Mammary epithelial cell (primary cell): ENCODE measurements at regions not wholly inside any gene's neighbourhood (a gene's known extent, or its start where the extent isn't known, plus 50 kb on each side); places are given as distances from the start of the nearest gene placed in this dataset.

Experiments used
- EZH2 ChIP-seq: IDR thresholded peaks from 2 replicates; pipeline ENCODE4 v1.6.1; 2012; ENCODE audit warnings: low read length, inconsistent platforms, borderline replicate concordance
- TF ChIP-seq, protein P1 (sequence below), 2 donors: IDR thresholded peaks in 1 of 2; conservative IDR thresholded peaks in 1 of 2; 2 replicates each; pipeline ENCODE4 v1.5.1; 2011 to 2012; ENCODE audit warnings: inconsistent platforms in 2 of 2, low read length in 2 of 2, mild to moderate bottlenecking in 2 of 2, control low read depth in 1 of 2, low read depth in 1 of 2; ENCODE audit not compliant: insufficient read depth in 1 of 2; ENCODE audit errors: extremely low read depth in 1 of 2

DNA sequence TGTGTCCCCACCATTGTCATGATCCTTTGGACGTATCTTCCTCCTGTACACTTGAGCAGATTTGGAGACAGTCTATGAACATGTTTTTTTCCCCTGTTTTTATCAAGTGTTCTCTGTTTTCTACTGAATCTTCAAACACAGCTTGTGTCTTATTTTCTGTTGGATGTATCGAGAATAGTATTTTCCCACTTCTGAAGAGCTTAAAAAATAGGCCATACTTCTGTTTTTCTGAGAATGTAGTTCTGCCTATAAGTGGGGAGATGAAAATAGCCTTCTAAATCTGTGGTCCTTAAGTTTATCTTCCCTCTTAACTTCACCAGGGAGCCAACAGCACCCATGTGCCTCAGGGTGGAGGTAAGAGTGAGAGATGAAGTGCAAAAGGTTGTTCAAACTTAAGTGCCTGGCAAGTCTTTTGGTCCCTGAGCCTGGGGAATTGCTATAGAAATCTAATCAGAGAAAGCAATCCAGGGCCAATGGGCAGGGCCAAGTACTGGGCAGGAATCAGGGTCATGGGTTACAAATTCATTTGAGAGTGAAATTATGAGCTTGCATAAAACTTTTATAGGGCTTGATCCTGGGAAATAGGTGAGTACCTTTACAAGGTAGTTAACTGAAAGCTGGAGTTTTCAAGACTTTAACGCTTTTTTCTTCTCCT, 58.9 kb downstream of the ARF6 start:
- TF ChIP-seq, protein P1, sequence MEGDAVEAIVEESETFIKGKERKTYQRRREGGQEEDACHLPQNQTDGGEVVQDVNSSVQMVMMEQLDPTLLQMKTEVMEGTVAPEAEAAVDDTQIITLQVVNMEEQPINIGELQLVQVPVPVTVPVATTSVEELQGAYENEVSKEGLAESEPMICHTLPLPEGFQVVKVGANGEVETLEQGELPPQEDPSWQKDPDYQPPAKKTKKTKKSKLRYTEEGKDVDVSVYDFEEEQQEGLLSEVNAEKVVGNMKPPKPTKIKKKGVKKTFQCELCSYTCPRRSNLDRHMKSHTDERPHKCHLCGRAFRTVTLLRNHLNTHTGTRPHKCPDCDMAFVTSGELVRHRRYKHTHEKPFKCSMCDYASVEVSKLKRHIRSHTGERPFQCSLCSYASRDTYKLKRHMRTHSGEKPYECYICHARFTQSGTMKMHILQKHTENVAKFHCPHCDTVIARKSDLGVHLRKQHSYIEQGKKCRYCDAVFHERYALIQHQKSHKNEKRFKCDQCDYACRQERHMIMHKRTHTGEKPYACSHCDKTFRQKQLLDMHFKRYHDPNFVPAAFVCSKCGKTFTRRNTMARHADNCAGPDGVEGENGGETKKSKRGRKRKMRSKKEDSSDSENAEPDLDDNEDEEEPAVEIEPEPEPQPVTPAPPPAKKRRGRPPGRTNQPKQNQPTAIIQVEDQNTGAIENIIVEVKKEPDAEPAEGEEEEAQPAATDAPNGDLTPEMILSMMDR (conservative IDR thresholded peaks at IDR 0.05 in 1 of 2, IDR thresholded peaks at IDR 0.05 in 1 of 2; ENCODE audit: extremely low read depth in 1 of 2, insufficient read depth in 1 of 2, low read depth in 1 of 2, low read length in 2 of 2) = no peak
- no peak for TF ChIP-seq EZH2
